Neural progenitor cell (in vitro differentiated cells): ENCODE measurements at regions not wholly inside any gene's neighbourhood (a gene's known extent, or its start where the extent isn't known, plus 50 kb on each side); places are given as distances from the start of the nearest gene placed in this dataset.

Source experiments
- DNase-seq: peaks from one replicate; pipeline ENCODE4 v3.0.0-alpha.2; 2016; ENCODE audit warnings: low spot score
- H2AFZ ChIP-seq: fragments of 200-600 bp; sonication (generic); replicated peaks from 2 replicates; pipeline ENCODE4 v1.6.1; 2016; ENCODE audit warnings: antibody characterized with exemption
- H3F3A ChIP-seq: fragments of 200-600 bp; sonication (generic); 2 replicates; pipeline ENCODE4 v1.6.1; 2016; ENCODE audit warnings: antibody characterized with exemption, low read depth
- H3K27ac ChIP-seq: fragments of 200-600 bp; sonication (generic); 2 replicates; pipeline ENCODE4 v1.5.1; 2016; ENCODE audit warnings: mild to moderate bottlenecking
- H3K27me3 ChIP-seq: fragments of 200-600 bp; sonication (generic); 2 replicates; pipeline ENCODE4 v1.6.1; 2016; ENCODE audit warnings: mild to moderate bottlenecking, moderate library complexity
- H3K36me3 ChIP-seq: fragments of 200-600 bp; sonication (generic); 2 replicates; pipeline ENCODE4 v1.5.1; 2016
- H3K4me1 ChIP-seq: fragments of 200-600 bp; sonication (generic); 2 replicates; pipeline ENCODE4 v1.6.1; 2016; ENCODE audit warnings: mixed run types
- H3K4me2 ChIP-seq: fragments of 200-600 bp; sonication (generic); 2 replicates; pipeline ENCODE4 v1.6.1; 2016
- H3K4me3 ChIP-seq: fragments of 200-600 bp; sonication (generic); 2 replicates; pipeline ENCODE4 v1.5.1; 2016
- H3K79me2 ChIP-seq: fragments of 200-600 bp; sonication (generic); 2 replicates; pipeline ENCODE4 v1.6.1; 2016; ENCODE audit warnings: low read depth
- H3K9ac ChIP-seq: fragments of 200-600 bp; sonication (generic); 2 replicates; pipeline ENCODE4 v1.6.1; 2016
- H3K9me3 ChIP-seq: fragments of 200-600 bp; sonication (generic); 2 replicates; pipeline ENCODE4 v1.5.1; 2016; ENCODE audit warnings: low read depth
- H4K20me1 ChIP-seq: fragments of 200-600 bp; sonication (generic); 2 replicates; pipeline ENCODE4 v1.6.1; 2016; ENCODE audit warnings: low read depth
- H3K27ac Mint-ChIP-seq: 3 replicates; pipeline ENCODE4 v1.8.0; 2021; ENCODE audit warnings: mixed read lengths
- H3K27me3 Mint-ChIP-seq: 2 replicates; pipeline ENCODE4 v1.8.0; 2022; ENCODE audit warnings: low read depth, mild to moderate bottlenecking, inconsistent platforms, moderate library complexity, mixed read lengths; ENCODE audit not compliant: insufficient read depth
- H3K36me3 Mint-ChIP-seq: 3 replicates; pipeline ENCODE4 v1.8.0; 2021; ENCODE audit warnings: mixed read lengths
- H3K4me1 Mint-ChIP-seq: 3 replicates; pipeline ENCODE4 v1.8.0; 2021; ENCODE audit warnings: mixed read lengths
- H3K4me3 Mint-ChIP-seq: 3 replicates; pipeline ENCODE4 v1.8.0; 2021; ENCODE audit warnings: mild to moderate bottlenecking, moderate library complexity, mixed read lengths
- H3K9me3 Mint-ChIP-seq: 3 replicates; pipeline ENCODE4 v1.8.0; 2020; ENCODE audit warnings: mixed read lengths
- CTCF ChIP-seq: fragments of 200-600 bp; sonication (generic); IDR thresholded peaks from 2 replicates; pipeline ENCODE4 v1.5.1; 2017; ENCODE audit warnings: antibody characterized with exemption, mild to moderate bottlenecking
- EZH2 ChIP-seq: fragments of 200-600 bp; sonication (generic); IDR thresholded peaks from 2 replicates; pipeline ENCODE4 v1.6.1; 2017; ENCODE audit warnings: antibody characterized with exemption, mild to moderate bottlenecking, moderate library complexity
- EZH2phosphoT487 ChIP-seq: fragments of 200-600 bp; sonication (generic); IDR thresholded peaks from 2 replicates; pipeline ENCODE4 v1.6.1; 2017; ENCODE audit warnings: antibody characterized with exemption

GRCh38 chr2:53435610-53436009 lies 332.0 kb upstream of the CHAC2 start:
- H3K36me3 ChIP-seq, result no peaks in the 10 kb centered on the region
- H3K79me2 ChIP-seq, result no peaks in the 10 kb centered on the region
- no peaks in the 10 kb centered on the region for H3K9me3 Mint-ChIP-seq
- no peak for TF ChIP-seq EZH2
- no peak for TF ChIP-seq CTCF
- TF ChIP-seq EZH2phosphoT487, result no peak
- no peak overlapping the region for H3K27ac ChIP-seq
- no peak for DNase-seq
- no peak overlapping the region for H3K4me2 ChIP-seq
- no peaks in the 10 kb centered on the region for H3K9me3 ChIP-seq
- H2AFZ ChIP-seq, result no peak overlapping the region
- H3K4me1 ChIP-seq, result peaks cover 17% of the 10 kb centered on the region
- H3F3A ChIP-seq, result no peaks in the 10 kb centered on the region
- no peak overlapping the region for H3K4me3 ChIP-seq
- H4K20me1 ChIP-seq, result no peaks in the 10 kb centered on the region
- peaks cover 33% of the 10 kb centered on the region for H3K4me1 Mint-ChIP-seq
- H3K4me3 Mint-ChIP-seq, result no peak overlapping the region
- H3K27ac Mint-ChIP-seq, result no peak overlapping the region
- no peaks in the 10 kb centered on the region for H3K27me3 Mint-ChIP-seq
- no peaks in the 10 kb centered on the region for H3K27me3 ChIP-seq
- H3K9ac ChIP-seq, result no peak overlapping the region
- H3K36me3 Mint-ChIP-seq, result no peaks in the 10 kb centered on the region

GRCh38 chr2:53434466-53434865 lies 333.1 kb upstream of the CHAC2 start:
- Mint-ChIP-seq H3K27me3 (no peaks in the 10 kb centered on the region), H3K27ac (no peak overlapping the region), H3K9me3 (no peaks in the 10 kb centered on the region), H3K4me3 (no peak overlapping the region), H3K36me3 (no peaks in the 10 kb centered on the region), H3K4me1 (peaks cover 27% of the 10 kb centered on the region)
- H4K20me1 ChIP-seq, result no peaks in the 10 kb centered on the region
- no peaks in the 10 kb centered on the region for H3K79me2 ChIP-seq
- no peak overlapping the region for H3K4me2 ChIP-seq
- no peak overlapping the region for H3K4me3 ChIP-seq
- H3K4me1 ChIP-seq, result peaks cover 17% of the 10 kb centered on the region
- H3K27me3 ChIP-seq, result no peaks in the 10 kb centered on the region
- TF ChIP-seq EZH2, result no peak
- TF ChIP-seq CTCF, result no peak
- no peak for TF ChIP-seq EZH2phosphoT487
- no peak overlapping the region for H3K27ac ChIP-seq
- no peaks in the 10 kb centered on the region for H3K36me3 ChIP-seq
- no peak for DNase-seq
- no peak overlapping the region for H3K9ac ChIP-seq
- H2AFZ ChIP-seq, result no peak overlapping the region
- no peaks in the 10 kb centered on the region for H3F3A ChIP-seq
- no peaks in the 10 kb centered on the region for H3K9me3 ChIP-seq

GRCh38 chr2:53432936-53433335 lies 334.7 kb upstream of the CHAC2 start:
- no peak overlapping the region for H3K4me3 ChIP-seq
- H3K4me2 ChIP-seq, result no peak overlapping the region
- H3K9ac ChIP-seq, result no peak overlapping the region
- no peak overlapping the region for H3K27ac ChIP-seq
- no peak overlapping the region for H3K4me3 Mint-ChIP-seq
- peaks cover 21% of the 10 kb centered on the region for H3K4me1 Mint-ChIP-seq
- no peaks in the 10 kb centered on the region for H3K79me2 ChIP-seq
- H3K9me3 ChIP-seq, result no peaks in the 10 kb centered on the region
- no peaks in the 10 kb centered on the region for H3K9me3 Mint-ChIP-seq
- no peak for DNase-seq
- H4K20me1 ChIP-seq, result no peaks in the 10 kb centered on the region
- no peaks in the 10 kb centered on the region for H3K27me3 ChIP-seq
- no peaks in the 10 kb centered on the region for H3K27me3 Mint-ChIP-seq
- H3F3A ChIP-seq, result no peaks in the 10 kb centered on the region
- TF ChIP-seq CTCF (no peak), EZH2phosphoT487 (no peak), EZH2 (no peak)
- H3K27ac Mint-ChIP-seq, result no peak overlapping the region
- H3K36me3 ChIP-seq, result no peaks in the 10 kb centered on the region
- H3K4me1 ChIP-seq, result peaks cover 17% of the 10 kb centered on the region
- H2AFZ ChIP-seq, result no peak overlapping the region
- H3K36me3 Mint-ChIP-seq, result no peaks in the 10 kb centered on the region

GRCh38 chr2:53429901-53430300 lies 337.7 kb upstream of the CHAC2 start:
- no peaks in the 10 kb centered on the region for H3F3A ChIP-seq
- H2AFZ ChIP-seq, result no peak overlapping the region

More at GRCh38 chr2:53429901-53430300, 337.7 kb upstream of the CHAC2 start:
- no peaks in the 10 kb centered on the region for H3K36me3 Mint-ChIP-seq
- Histone ChIP-seq H3K9me3 (no peaks in the 10 kb centered on the region), H3K4me1 (peaks cover 11% of the 10 kb centered on the region), H3K36me3 (no peaks in the 10 kb centered on the region), H4K20me1 (no peaks in the 10 kb centered on the region), H3K4me3 (no peak overlapping the region), H3K4me2 (no peak overlapping the region), H3K27ac (no peak overlapping the region), H3K79me2 (no peaks in the 10 kb centered on the region), H3K9ac (no peak overlapping the region), H3K27me3 (no peaks in the 10 kb centered on the region)
- no peak overlapping the region for H3K27ac Mint-ChIP-seq
- no peak for DNase-seq
- no peak overlapping the region for H3K4me3 Mint-ChIP-seq
- H3K4me1 Mint-ChIP-seq, result peaks cover 4% of the 10 kb centered on the region
- TF ChIP-seq EZH2phosphoT487 (no peak), CTCF (no peak), EZH2 (no peak)
- no peaks in the 10 kb centered on the region for H3K27me3 Mint-ChIP-seq
- H3K9me3 Mint-ChIP-seq, result no peaks in the 10 kb centered on the region
